ENCODE measurements at regions not wholly inside any gene's neighbourhood (a gene's known extent, or its start where the extent isn't known, plus 50 kb on each side); places are given as distances from the start of the nearest gene placed in this dataset.

- Histone ChIP-seq H3K27me3 (replicated peaks in 1 of 2; ENCODE audit: control insufficient read depth in 2 of 2, extremely low read depth in 1 of 2, insufficient read depth in 2 of 2, low read length in 1 of 2) (no peaks in the 10 kb centered on the region), H3K36me3 (ENCODE audit: control insufficient read depth in 2 of 2, extremely low read depth in 1 of 2, insufficient read depth in 1 of 2, low read length in 1 of 2) (no peaks in the 10 kb centered on the region), H3K4me1 (ENCODE audit: control insufficient read depth in 1 of 2, extremely low read depth in 1 of 2, insufficient read depth in 2 of 2, low read length in 2 of 2) (no peaks in the 10 kb centered on the region), H3K27ac (ENCODE audit: low read length) (no peak overlapping the region), H3K9me3 (no peaks in the 10 kb centered on the region), H3K4me3 (ENCODE audit: control insufficient read depth in 1 of 2, extremely low read depth in 1 of 2, low read length in 1 of 2) (no peak overlapping the region)
- Mint-ChIP-seq H3K4me3 (no peak overlapping the region), H3K9me3 (peaks cover 5 to 16% (median 9%) of the 10 kb centered on the region in 3 donors), H3K27me3 (no peaks in the 10 kb centered on the region), H3K27ac (no peak overlapping the region), H3K36me3 (no peaks in the 10 kb centered on the region), H3K4me1 (no peaks in the 10 kb centered on the region)
- POLR2A ChIA-PET, result no interaction called here
- ATAC-seq (replicated peaks in 1 of 4) (no peak), DNase-seq (no peak)
- 81% methylated on average over 3 of the region's 5 CpGs for WGBS (ENCODE audit: insufficient coverage)
- CTCF ChIA-PET, result no interaction called here
These were observed 454.1 kb upstream of the BCHE start for GRCh38 chr3:166291186-166291955.

- POLR2A ChIA-PET, result no interaction called here
- CTCF ChIA-PET, result no interaction called here
- no peak for DNase-seq
- Mint-ChIP-seq H3K36me3 (no peaks in the 10 kb centered on the region), H3K27me3 (no peaks in the 10 kb centered on the region), H3K27ac (no peak overlapping the region), H3K4me3 (no peak overlapping the region), H3K4me1 (no peaks in the 10 kb centered on the region), H3K9me3 (peaks cover 0 to 13% (median 10%) of the 10 kb centered on the region in 3 donors)
- H3K27ac ChIP-seq (ENCODE audit: low read length), result no peak overlapping the region
- no peaks in the 10 kb centered on the region for H3K9me3 ChIP-seq
- no peaks in the 10 kb centered on the region for H3K36me3 ChIP-seq (ENCODE audit: control insufficient read depth in 2 of 2, extremely low read depth in 1 of 2, insufficient read depth in 1 of 2, low read length in 1 of 2)
- H3K4me1 ChIP-seq (ENCODE audit: control insufficient read depth in 1 of 2, extremely low read depth in 1 of 2, insufficient read depth in 2 of 2, low read length in 2 of 2), result no peaks in the 10 kb centered on the region
- no peak for ATAC-seq (replicated peaks in 1 of 4)
- H3K4me3 ChIP-seq (ENCODE audit: control insufficient read depth in 1 of 2, extremely low read depth in 1 of 2, low read length in 1 of 2), result no peak overlapping the region
- no CpG with 5 or more reads among the region's 2 CpGs for WGBS (ENCODE audit: insufficient coverage)
- no peaks in the 10 kb centered on the region for H3K27me3 ChIP-seq (replicated peaks in 1 of 2; ENCODE audit: control insufficient read depth in 2 of 2, extremely low read depth in 1 of 2, insufficient read depth in 2 of 2, low read length in 1 of 2)
These were observed 447.8 kb upstream of the BCHE start for GRCh38 chr3:166285001-166285400.

GRCh38 chr3:166283840-166284239 is 446.6 kb upstream of the BCHE start:
- Mint-ChIP-seq H3K36me3 (no peaks in the 10 kb centered on the region), H3K9me3 (peaks cover 6 to 11% (median 10%) of the 10 kb centered on the region in 3 donors), H3K27ac (no peak overlapping the region), H3K4me1 (no peaks in the 10 kb centered on the region), H3K27me3 (no peaks in the 10 kb centered on the region), H3K4me3 (no peak overlapping the region)
- H3K36me3 ChIP-seq (ENCODE audit: control insufficient read depth in 2 of 2, extremely low read depth in 1 of 2, insufficient read depth in 1 of 2, low read length in 1 of 2), result no peaks in the 10 kb centered on the region
- no peaks in the 10 kb centered on the region for H3K27me3 ChIP-seq (replicated peaks in 1 of 2; ENCODE audit: control insufficient read depth in 2 of 2, extremely low read depth in 1 of 2, insufficient read depth in 2 of 2, low read length in 1 of 2)
- ATAC-seq (replicated peaks in 1 of 4) (no peak), DNase-seq (no peak)
- POLR2A ChIA-PET, result no interaction called here
- H3K27ac ChIP-seq (ENCODE audit: low read length), result no peak overlapping the region
- CTCF ChIA-PET, result no interaction called here
- no CpG with 5 or more reads among the region's 5 CpGs for WGBS (ENCODE audit: insufficient coverage)
- no peaks in the 10 kb centered on the region for H3K9me3 ChIP-seq
- no peak overlapping the region for H3K4me3 ChIP-seq (ENCODE audit: control insufficient read depth in 1 of 2, extremely low read depth in 1 of 2, low read length in 1 of 2)
- no peaks in the 10 kb centered on the region for H3K4me1 ChIP-seq (ENCODE audit: control insufficient read depth in 1 of 2, extremely low read depth in 1 of 2, insufficient read depth in 2 of 2, low read length in 2 of 2)

- WGBS (ENCODE audit: insufficient coverage), result 73% methylated on average over 2 of the region's 2 CpGs
These were observed 445.7 kb upstream of the BCHE start for GRCh38 chr3:166282931-166283330.

GRCh38 chr3:166279636-166280035 is 442.4 kb upstream of the BCHE start:
- H3K36me3 ChIP-seq (ENCODE audit: control insufficient read depth in 2 of 2, extremely low read depth in 1 of 2, insufficient read depth in 1 of 2, low read length in 1 of 2), result no peaks in the 10 kb centered on the region
- Mint-ChIP-seq H3K27me3 (no peaks in the 10 kb centered on the region), H3K4me1 (no peaks in the 10 kb centered on the region), H3K9me3 (peaks cover 9 to 23% (median 11%) of the 10 kb centered on the region in 3 donors), H3K27ac (no peak overlapping the region), H3K36me3 (no peaks in the 10 kb centered on the region), H3K4me3 (no peak overlapping the region)
- H3K27me3 ChIP-seq (replicated peaks in 1 of 2; ENCODE audit: control insufficient read depth in 2 of 2, extremely low read depth in 1 of 2, insufficient read depth in 2 of 2, low read length in 1 of 2), result no peaks in the 10 kb centered on the region
- H3K4me1 ChIP-seq (ENCODE audit: control insufficient read depth in 1 of 2, extremely low read depth in 1 of 2, insufficient read depth in 2 of 2, low read length in 2 of 2), result no peaks in the 10 kb centered on the region
- H3K9me3 ChIP-seq, result no peaks in the 10 kb centered on the region
- no CpG with 5 or more reads among the region's 2 CpGs for WGBS (ENCODE audit: insufficient coverage)
- ATAC-seq (replicated peaks in 1 of 4) (no peak), DNase-seq (no peak)
- H3K4me3 ChIP-seq (ENCODE audit: control insufficient read depth in 1 of 2, extremely low read depth in 1 of 2, low read length in 1 of 2), result no peak overlapping the region
- ChIA-PET CTCF (no interaction called here), POLR2A (no interaction called here)
- H3K27ac ChIP-seq (ENCODE audit: low read length), result no peak overlapping the region

More at GRCh38 chr3:166282931-166283330, 445.7 kb upstream of the BCHE start:
- H3K4me1 Mint-ChIP-seq, result no peaks in the 10 kb centered on the region
- no peaks in the 10 kb centered on the region for H3K36me3 Mint-ChIP-seq
- Histone ChIP-seq H3K4me1 (ENCODE audit: control insufficient read depth in 1 of 2, extremely low read depth in 1 of 2, insufficient read depth in 2 of 2, low read length in 2 of 2) (no peaks in the 10 kb centered on the region), H3K9me3 (no peaks in the 10 kb centered on the region), H3K4me3 (ENCODE audit: control insufficient read depth in 1 of 2, extremely low read depth in 1 of 2, low read length in 1 of 2) (no peak overlapping the region), H3K36me3 (ENCODE audit: control insufficient read depth in 2 of 2, extremely low read depth in 1 of 2, insufficient read depth in 1 of 2, low read length in 1 of 2) (no peaks in the 10 kb centered on the region), H3K27ac (ENCODE audit: low read length) (no peak overlapping the region), H3K27me3 (replicated peaks in 1 of 2; ENCODE audit: control insufficient read depth in 2 of 2, extremely low read depth in 1 of 2, insufficient read depth in 2 of 2, low read length in 1 of 2) (no peaks in the 10 kb centered on the region)
- DNase-seq (no peak), ATAC-seq (replicated peaks in 1 of 4) (no peak)
- H3K27ac Mint-ChIP-seq, result no peak overlapping the region
- H3K9me3 Mint-ChIP-seq, result peaks cover 9 to 19% (median 13%) of the 10 kb centered on the region in 3 donors
- CTCF ChIA-PET, result no interaction called here
- POLR2A ChIA-PET, result no interaction called here
- H3K4me3 Mint-ChIP-seq, result no peak overlapping the region
- H3K27me3 Mint-ChIP-seq, result no peaks in the 10 kb centered on the region

GRCh38 chr3:166275024-166275390 is 437.8 kb upstream of the BCHE start:
- ATAC-seq (replicated peaks in 1 of 4), result no peak
- Mint-ChIP-seq H3K27ac (no peak overlapping the region), H3K27me3 (no peaks in the 10 kb centered on the region)

More at GRCh38 chr3:166275024-166275390, 437.8 kb upstream of the BCHE start:
- ChIA-PET CTCF (no interaction called here), POLR2A (no interaction called here)
- Histone ChIP-seq H3K4me3 (ENCODE audit: control insufficient read depth in 1 of 2, extremely low read depth in 1 of 2, low read length in 1 of 2) (no peak overlapping the region), H3K36me3 (ENCODE audit: control insufficient read depth in 2 of 2, extremely low read depth in 1 of 2, insufficient read depth in 1 of 2, low read length in 1 of 2) (no peaks in the 10 kb centered on the region), H3K27me3 (replicated peaks in 1 of 2; ENCODE audit: control insufficient read depth in 2 of 2, extremely low read depth in 1 of 2, insufficient read depth in 2 of 2, low read length in 1 of 2) (no peaks in the 10 kb centered on the region), H3K9me3 (no peaks in the 10 kb centered on the region), H3K4me1 (ENCODE audit: control insufficient read depth in 1 of 2, extremely low read depth in 1 of 2, insufficient read depth in 2 of 2, low read length in 2 of 2) (no peaks in the 10 kb centered on the region), H3K27ac (ENCODE audit: low read length) (no peak overlapping the region)
- Mint-ChIP-seq H3K36me3 (no peaks in the 10 kb centered on the region), H3K4me3 (no peak overlapping the region), H3K4me1 (no peaks in the 10 kb centered on the region), H3K9me3 (peaks cover 9 to 23% (median 10%) of the 10 kb centered on the region in 3 donors)
- whole genome bisulfite sequencing (ENCODE audit: insufficient coverage), result 60% methylated on average over 1 of the region's 1 CpG
- DNase-seq, result no peak
